NB4 (cell line): ENCODE measurements at regions not wholly inside any gene's neighbourhood (a gene's known extent, or its start where the extent isn't known, plus 50 kb on each side); places are given as distances from the start of the nearest gene placed in this dataset.

Experiments
- CTCF ChIP-seq: IDR thresholded peaks from one replicate; pipeline ENCODE4 v1.5.1; 2012; ENCODE audit warnings: low read depth, low read length
- MAX ChIP-seq: IDR thresholded peaks from 2 replicates; pipeline ENCODE4 v1.6.1; 2011; ENCODE audit warnings: low read depth, low read length
- POLR2A ChIP-seq: IDR thresholded peaks from 2 replicates; pipeline ENCODE4 v1.6.1; 2011; ENCODE audit warnings: mild to moderate bottlenecking; ENCODE audit not compliant: insufficient read length; ENCODE audit errors: extremely low read depth

- TF ChIP-seq CTCF: no peak
- TF ChIP-seq MAX: no peak
- TF ChIP-seq POLR2A: no peak
These were observed 260.7 kb downstream of the CCDC59 start for GRCh38 chr12:82097438-82097837.
